DMS 273 treated with DMSO at 0.1 percent for 48 hours (cell line): ENCODE measurements at regions not wholly inside any gene's neighbourhood (a gene's known extent, or its start where the extent isn't known, plus 50 kb on each side); places are given as distances from the start of the nearest gene placed in this dataset.

Source experiments
- DNase-seq: peaks from one replicate; lab custom pipeline; 2025; lab: John Stamatoyannopoulos, UW

DNA sequence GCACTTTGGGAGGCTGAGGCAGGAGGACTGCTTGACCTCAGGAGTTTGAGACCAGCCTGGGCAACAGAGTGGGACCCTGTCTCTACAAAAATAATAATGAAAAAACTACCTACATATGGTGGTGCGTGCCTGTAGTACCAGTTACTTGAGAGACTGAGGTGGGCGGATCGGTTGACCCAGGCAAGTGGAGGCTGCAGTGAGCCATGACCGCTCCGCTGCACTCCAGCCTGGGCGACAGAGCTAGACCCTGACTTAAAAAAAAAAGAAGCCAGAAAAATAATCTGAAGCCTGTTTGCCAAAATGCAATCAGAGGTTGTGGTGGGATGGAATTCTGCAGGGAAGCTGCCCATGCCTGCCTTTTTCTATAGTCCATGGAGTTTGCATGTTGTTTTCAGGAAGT is 50.4 kb upstream of the GGTA1 start:
- no peak for DNase-seq

DNA sequence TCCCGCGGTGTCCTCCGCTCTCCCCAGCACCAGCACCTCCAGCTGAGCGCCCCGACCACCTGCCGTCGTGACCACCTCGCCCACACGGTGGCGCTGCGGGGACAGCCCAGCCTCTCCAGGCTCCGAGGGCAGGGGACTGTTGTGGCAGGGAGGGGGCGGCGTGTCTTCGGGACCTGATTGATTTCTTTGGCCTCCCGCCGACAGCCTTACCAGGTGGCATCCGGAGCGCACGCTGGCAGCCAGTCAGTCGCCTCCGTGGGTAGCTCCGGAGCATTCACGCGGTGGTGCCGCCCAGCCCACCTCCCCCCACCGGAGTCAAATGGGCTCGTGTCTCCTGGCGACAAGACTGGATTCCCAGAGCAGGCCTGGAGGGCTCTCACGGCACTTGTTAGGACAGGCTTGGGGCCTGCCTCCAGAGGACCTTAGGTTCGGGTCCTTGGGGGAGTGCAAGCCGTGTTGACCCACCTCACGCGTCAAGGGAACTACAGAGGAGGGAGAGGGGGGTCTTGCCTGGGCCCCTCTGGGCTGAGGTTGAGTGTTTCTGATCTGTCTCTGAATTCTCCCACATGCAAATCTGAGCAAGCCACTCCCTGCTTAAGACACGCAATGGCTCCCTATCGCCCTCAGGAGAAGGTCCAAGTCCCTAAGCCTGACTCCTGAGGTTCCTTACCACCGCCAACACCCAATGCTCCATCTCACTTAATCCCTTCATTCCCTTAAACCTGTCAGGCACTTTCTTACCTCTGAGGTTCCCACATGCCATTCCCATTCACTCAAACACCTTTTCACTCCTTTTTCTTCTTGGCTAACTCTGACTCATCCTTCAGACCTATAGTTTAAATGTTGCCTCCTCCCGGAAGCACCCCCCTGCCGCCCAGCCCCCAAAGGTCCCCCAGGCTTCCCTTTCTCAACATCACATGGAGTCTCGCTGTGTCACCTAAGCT is 51.2 kb upstream of the GGTA1 start:
- DNase-seq: peak; percentile 42

DNA sequence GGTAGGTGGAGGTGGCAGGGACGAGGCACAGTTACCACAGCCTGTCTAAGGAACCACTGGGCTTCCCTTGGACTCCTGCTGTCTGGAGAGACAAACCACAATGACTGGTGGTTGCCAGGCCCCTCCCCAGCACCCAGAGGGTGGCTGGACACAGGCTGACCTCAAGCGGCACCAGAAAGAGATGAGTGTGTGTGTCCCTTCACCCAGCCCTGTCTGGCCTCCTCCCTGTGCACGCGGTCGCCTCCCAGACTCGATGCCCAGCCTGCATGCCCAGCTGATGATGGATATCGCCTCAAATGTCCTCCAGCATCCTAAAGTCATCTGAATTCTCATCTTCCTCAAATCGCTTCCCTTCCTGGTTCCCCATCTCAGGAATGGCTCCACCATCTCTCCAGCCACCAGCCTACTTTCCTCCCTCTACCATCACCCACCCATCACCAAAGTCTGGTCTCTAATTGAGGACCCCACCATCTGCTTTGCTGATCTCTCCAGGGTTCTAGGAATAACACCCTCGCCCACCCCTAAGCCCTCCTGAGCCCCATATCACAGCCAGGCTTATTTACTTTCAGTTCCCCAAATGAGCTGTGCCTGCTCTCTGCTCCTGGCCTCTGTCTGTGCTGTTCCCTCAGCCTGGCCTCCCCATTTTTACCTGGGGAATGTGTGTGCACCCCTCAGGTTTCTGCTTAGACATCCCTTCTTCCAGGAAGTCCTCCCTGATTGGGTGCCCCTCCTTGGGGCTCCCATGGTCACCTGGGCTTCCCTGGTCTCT is 52.5 kb upstream of the GGTA1 start:
- no peak for DNase-seq

DNA sequence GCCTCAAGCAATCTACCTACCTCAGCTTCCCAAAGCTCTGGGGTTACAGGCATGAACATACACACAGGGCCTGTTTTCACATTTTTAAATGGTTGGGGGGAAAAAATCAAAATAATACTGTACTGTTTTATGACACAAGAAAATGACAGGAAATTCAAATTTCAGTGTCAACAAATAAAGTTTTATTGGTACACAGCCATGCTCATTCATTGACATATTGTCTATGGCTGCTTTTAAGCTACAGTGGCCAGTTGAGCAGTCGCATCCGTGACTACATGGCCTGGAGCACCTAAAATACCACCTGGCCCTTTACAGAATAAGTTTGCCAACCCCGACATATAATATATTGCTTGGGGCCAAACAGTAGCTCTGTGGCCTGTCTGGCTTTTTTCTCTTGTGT is 56.4 kb upstream of the GGTA1 start:
- DNase-seq: no peak

DNA sequence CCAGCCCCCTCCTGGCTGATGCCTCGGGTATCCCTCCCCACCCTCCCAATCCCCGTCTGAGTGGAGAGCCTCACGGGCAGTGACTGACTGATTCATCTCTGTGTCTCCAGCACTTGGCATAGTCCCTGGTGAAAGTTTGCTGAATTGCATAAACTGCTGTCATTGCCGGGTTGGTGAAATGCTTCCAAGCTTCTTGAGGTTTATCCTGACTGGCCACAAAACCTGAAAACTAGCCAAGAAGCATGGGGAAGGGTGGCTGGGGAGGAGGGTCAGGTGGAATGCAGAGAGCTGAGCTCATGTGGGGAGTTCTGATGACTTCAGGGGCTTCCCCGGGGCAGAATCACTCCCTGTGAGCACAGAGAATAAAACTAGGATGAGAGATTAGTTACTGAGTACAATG is 56.9 kb upstream of the GGTA1 start:
- DNase-seq: no peak

DNA sequence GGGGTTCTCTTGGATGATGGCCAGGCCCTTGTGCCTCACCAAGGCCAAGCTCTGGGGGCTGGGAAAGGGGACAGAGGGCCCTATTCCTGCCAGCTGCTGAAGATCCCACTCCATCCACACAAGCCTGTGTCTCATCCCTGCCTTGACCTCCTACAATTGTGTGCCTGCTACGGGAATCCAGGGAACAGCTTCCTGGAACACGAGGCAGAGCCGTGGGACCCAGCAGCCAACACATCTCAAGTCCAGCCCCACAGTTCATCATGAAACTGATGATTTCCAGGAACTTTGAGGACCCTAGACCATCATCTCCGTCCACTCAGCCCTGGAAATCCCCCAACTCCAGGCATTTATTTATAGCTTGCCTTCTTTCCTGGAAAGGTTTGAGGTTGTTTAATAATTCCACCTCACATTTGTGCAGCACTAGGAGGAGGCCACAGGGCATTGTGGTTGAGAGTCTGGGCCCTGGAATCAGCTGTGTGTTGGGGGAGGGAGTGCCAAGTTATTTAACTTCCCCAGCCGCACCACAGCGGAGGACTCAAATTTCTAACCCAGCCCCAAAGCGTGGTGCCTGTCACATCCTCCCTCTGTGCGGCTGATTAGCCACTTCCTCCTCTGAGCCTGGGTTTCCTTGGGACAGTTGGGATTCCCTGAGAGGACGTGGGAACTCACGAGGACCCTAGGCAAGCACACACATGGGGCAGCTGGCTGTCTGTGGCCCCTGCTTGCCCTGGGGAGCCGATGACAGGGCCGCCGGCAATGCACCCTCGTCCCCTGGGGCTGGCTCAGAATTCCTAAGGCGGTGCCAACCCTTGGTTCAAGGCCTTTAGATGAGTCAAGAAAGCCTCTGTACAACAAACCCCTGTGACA is 58.2 kb upstream of the GGTA1 start:
- no peak for DNase-seq

DNA sequence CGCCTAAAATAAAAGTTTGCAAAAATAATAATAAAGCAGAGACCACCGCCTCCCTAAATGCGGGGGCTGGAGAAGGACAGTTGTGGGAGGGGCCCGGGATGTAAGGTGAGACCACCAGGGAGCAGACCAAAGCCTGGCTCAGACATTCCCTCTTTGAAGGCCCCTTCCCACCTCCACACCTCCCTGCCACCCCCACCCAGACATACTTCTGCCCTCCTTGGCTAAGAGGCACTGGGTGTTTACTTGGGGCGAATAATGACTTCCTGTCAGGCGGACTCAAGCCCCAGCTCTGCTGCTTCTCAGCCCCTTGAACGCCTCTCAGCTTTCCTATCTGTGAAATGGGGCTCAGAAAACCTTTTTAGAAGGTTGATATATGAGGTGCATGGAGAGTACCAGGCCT is 58.8 kb upstream of the GGTA1 start:
- no peak for DNase-seq

DNA sequence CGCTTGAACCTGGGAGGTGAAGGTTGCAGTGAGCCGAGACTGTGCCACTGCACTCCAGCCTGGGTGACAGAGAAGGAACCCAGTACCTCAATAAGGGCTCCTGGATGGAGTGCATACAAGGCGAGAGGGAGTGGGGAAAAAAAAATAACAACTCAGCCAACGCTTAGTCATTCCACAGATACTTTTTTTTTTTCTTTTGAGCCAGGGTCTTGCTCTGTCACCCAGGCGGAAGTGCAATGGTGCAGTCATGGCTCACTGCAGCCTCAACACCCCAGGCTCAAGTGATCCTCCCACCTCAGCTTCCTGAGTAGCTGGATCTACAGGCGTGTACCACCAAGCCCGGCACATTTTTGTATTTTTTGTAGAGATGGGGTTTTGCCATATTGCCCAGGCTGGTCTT is 59.5 kb upstream of the GGTA1 start:
- DNase-seq: no peak

DNA sequence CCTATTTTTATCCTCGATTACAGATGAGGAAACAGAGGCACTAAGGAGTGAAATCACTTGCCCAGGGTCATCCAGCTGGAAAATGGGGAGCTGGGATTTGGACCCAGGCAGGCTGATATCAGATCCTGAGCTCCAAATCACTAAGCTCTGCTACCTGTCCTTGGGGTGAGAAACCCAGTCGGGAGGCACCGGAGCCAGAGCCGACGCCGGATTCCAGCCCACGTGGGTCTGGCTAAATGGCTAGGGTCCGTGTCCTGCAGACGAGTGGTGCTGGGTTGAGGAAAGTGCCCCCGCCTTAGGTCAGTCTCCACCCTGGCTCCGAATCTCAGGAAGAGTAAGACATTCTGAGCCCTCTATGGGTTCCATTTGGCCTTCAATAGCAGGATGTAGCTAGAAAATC is 61.3 kb upstream of the GGTA1 start:
- no peak for DNase-seq

DNA sequence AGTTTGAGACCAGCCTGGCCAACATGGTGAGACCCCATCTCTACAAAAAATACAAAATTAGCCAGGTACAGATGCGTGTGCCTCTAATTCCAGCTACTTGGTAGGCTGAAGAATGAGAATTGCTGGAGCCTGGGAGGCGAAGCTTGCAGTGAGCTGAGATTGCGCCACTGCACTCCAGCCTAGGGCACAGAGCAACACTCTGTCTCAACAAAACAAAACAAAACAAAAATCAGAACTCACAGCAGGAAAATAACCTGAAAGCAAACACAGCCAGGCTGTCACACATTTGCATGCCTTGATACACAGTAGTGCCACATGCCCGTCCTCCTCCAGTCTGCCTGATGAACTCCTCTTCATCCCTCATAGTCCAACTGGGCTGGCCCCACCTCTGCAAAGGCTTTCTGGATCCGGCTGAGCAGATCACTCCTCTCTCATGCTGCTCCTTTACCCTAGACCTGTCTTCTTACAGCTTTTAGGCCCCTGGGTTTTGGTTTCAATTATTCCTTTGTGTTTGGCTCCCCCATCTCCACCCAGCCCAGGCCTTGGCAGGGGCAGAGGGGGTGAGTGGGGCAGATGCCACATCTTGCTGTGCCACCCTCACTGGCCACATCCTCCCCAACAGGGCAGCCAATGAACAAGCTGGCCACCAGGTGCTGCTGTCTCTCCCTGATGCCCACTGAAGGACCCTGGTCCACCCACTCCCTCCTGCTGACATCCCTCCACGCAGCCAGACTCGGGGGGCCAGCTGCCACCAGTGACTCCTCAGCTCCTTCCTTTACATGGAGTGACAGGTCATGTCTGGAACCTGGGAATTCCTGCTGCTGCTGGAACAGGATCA is 62.0 kb upstream of the GGTA1 start:
- DNase-seq: no peak

DNA sequence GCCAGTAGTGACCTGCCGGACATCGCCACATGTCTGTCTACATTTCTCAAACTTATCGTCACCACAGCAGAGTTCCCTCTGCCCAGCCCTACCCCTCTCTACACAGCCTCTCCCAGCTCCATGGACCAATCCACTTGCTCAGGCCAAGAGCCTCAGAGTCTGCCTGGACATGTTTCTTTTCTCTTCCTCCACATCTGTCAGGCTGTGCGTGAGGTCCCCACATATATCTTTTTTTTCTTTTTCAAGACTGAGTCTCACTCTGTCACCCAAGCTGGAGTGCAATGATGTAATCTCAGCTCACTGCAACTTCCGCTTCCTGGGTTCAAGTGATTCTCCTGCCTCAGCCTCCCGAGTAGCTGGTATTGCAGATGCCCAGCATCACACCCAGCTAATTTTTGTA is 62.7 kb upstream of the GGTA1 start:
- no peak for DNase-seq

DNA sequence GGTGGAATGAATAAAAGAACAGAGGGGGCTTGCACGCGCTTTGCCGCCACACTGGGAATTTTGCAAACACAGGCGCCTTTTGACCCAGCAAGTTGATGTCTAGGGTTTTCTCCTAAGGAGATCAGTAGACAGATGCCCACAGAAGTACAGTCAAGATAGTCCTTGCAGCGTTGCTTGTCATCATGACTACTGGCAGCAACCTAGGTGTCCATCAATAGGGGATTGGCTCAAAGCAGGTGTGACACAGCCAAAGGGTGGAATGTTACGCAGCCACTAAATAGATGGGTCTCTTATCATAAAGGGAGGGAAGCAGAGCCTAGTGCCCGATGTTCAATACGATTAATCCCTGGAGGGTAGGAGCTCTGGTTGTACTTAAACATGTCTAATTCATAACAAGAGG is 63.8 kb upstream of the GGTA1 start:
- no peak for DNase-seq

DNA sequence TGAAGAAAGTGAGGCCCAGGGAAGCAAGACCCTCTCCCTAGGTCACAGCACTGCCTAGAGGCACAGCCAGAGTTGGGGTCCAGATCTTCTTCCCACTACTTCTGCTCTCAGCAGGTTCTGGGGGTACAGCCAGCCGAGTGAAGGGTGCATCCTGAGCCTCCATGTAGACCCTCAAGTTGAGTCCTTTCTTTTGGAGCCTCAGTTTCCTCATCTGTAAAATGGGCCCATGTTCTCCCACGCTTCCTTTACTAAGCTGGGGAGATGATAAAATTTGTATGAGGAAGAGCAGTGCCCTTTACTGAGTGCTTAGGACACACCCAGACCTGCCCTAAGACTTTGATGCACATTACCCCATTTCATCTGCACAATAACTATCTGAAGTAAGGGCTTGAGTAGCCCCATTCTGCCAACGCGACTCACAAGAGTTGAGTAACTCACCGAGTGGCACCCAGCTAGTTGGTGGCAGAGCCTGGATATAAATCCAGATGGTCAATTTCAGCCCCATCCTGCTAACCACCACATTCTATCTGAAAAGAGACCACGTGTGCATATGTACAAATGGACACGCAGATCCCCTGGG is 64.3 kb upstream of the GGTA1 start:
- no peak for DNase-seq

DNA sequence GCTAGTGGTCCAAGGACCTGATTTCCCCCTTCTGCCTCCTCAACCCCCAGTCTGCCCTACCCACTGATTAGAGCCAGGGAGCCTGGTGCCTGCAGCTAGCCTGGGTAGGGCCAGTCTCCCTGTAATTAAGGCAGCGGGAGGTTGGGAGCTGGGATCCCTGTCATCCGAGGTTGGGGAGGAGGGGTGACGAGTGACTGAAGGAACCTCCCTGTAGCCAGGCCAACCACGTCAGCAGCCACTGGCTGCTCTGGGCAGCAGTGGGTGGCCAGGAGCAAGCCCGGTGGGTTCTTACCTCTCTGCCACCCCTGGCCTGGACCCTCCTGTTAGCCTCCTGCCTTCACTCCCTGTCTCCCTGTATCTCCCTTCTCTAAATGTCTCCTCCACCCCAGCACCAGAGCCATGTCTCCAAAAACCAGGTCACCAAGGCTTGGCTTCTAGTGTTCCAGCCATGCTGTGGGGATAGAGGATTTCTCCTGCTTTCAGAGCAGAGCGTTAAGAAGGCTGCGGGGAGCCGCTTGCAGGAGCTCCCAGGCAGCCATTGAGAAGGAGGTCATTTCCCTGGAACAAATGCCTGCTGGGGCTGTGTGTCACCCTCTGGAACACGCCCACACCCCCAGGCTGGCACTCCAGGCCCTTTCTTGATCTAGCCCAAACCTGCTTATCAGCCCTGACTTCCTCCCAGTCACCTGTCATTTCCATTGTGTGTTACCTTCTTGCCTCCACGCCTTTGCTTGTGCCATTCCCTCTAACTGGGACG is 65.0 kb upstream of the GGTA1 start:
- no peak for DNase-seq

DNA sequence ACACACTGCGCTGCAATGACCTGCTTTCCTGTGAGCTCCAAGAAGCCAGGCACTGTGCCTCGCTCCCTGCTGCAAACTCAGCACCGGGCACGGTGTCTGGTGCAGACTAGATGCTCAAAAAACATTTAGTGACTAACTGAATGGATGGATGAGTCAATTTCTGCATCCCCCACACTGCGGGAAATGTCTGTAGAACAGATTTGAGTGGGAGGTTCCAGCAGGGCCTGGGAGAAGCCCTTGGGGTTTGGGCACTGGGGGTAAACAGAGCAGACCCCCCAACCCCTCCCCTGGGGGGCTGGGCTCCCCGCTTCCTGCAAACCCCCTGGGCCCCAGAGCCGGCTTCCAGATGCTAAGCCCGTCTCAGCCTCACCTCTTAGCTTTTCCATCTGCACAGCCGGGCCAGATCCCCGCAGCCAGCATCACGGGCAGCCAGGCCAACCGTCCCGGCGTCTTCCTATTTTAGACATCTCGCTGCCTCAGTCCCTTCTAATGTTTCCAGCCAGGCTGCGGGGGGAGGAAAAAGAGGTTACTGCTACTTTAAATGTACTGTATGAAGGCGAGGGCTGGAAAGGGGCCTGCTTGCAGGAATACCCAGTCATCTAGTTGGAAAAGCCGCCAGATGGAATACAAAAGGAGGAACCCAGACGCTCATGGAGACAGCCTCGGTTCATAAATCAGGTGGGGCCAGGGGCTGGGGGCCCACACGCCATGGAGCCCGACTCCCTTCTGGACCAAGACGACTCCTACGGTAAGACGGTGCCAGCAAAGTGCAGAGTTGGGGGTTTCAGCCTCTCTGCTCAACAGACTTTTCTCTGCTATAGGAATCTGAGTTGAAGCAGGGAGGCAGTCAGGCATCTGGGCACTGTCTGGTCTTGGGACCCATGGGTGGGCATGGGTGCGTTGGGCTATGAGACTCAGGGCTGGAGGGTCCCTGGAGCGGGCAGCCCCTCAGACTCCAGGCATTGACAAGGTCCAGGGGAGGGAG is 67.1 kb upstream of the GGTA1 start:
- DNase-seq: no peak

DNA sequence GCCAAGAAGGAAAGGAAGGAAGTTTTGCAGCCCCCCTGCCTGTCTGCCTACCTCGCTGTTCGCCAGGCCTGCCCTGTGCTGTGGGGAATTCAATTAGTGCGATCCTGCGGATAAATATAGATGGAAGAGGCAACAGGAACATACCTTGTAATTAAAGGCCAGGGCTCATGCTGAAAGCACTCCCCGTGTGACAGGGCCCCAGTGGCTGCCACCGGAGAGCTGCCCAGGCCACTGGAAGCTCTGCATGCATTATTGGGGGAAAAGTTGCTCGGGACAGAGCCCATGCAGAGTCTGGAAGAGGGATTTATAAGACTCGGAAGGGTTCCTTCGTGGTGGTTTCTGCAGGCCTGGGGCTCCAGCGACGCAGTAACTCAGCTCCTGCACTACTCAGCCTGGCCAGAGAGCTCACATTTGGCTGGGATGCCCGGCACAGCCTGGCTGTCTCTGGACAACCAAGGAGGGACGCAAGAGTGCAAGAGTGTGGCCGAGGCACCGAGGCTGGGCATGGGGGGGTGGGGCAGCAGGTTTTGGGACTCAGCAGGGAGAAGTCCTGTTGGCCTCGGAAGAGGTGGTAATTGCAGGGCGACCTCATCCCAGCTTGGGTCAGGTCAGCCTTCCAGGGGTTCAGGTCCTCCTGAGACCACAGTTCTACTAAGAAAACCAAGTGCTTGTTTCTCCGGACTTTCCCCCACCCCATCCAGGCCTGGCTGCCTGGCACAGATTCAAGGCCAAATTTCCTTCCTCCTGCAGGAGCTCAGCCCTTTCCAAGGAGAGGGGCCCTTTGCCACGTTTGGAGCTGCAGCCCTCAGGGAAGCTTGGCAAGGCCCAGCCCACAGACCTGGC is 68.1 kb upstream of the GGTA1 start:
- no peak for DNase-seq

DNA sequence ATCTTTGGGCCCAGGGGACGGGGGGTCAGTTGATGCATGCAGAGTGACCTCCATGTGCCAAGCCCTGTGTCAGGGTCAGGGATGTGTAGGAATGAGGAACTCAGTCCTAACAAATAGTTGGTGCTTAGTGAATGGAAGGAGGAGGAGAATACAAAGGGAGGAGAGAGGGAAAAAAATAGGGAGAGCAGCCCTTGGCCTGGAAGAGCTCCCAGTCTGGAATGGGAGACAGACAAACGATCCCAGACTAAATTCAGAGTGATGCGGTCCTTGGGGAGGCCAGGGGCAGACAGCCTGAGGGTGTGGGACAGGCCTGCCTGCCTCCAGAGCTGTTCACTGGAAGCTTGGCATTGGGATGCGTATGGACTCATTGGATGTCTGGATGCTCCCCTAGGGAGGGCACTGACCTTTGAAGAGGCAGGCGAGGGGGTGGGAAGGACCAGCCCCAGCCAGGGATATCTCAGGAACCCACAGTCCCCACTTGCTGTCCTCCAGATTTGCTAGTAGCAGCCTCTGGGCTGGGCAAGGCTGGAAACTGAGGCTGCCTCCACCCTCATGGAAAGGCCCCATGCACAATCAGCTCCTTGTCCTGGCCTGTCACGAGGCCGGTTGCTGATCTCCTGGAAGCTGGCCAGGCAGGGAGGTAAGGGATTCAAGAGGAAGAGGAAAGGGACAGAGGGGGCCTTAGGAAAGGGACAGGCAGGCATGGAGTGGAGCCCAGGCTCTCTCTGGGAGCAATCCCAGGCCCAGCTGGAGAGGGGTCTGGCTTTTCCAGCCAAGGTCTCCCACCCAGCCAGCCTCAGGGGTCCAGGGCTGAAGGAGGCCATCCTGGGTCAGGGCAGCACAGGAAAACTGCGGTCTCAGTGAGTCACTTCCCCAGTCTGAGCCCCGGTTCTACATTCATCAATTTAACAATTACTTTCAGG is 69.0 kb upstream of the GGTA1 start:
- no peak for DNase-seq
